SH-SY5Y (cell line): ENCODE measurements at regions not wholly inside any gene's neighbourhood (a gene's known extent, or its start where the extent isn't known, plus 50 kb on each side); places are given as distances from the start of the nearest gene placed in this dataset.

Source experiments
- GATA2 ChIP-seq: IDR thresholded peaks from 2 replicates; pipeline ENCODE4 v1.6.1; 2011; ENCODE audit warnings: mild to moderate bottlenecking, low read depth, low read length
- GATA3 ChIP-seq: IDR thresholded peaks from 2 replicates; pipeline ENCODE4 v1.6.1; 2011; ENCODE audit warnings: low read depth, mild to moderate bottlenecking, low read length, moderate library complexity

- TF ChIP-seq GATA2 (no peak), GATA3 (no peak)
Observed at GRCh38 chr17:53032861-53033271, 789.9 kb upstream of the KIF2B start.
